ENCODE measurements at regions not wholly inside any gene's neighbourhood (a gene's known extent, or its start where the extent isn't known, plus 50 kb on each side); places are given as distances from the start of the nearest gene placed in this dataset.
"Not testable (repeated sequence)": the region's sequence is repeated elsewhere in the genome, so short reads cannot be mapped to it uniquely, and the experiment has no call there.

GRCh38 chr7:17396692-17397091 lies 98.2 kb downstream of the AHR start:
- no peak for DNase-seq (ENCODE audit: low read depth in 3 of 3)

- no peak for DNase-seq (ENCODE audit: low read depth in 3 of 3)
Observed at GRCh38 chr7:17401791-17402627, 103.6 kb downstream of the AHR start.

- no peak for DNase-seq (ENCODE audit: low read depth in 3 of 3)
Observed at GRCh38 chr7:17402628-17403278, 104.3 kb downstream of the AHR start.

GRCh38 chr7:17404006-17404405 lies 105.6 kb downstream of the AHR start:
- no peak for DNase-seq (ENCODE audit: low read depth in 3 of 3)

GRCh38 chr7:17405786-17406185 lies 107.3 kb downstream of the AHR start:
- no peak for DNase-seq (ENCODE audit: low read depth in 3 of 3)

GRCh38 chr7:17406738-17407137 lies 108.3 kb downstream of the AHR start:
- DNase-seq (ENCODE audit: low read depth in 3 of 3): no peak

- no peak for DNase-seq (ENCODE audit: low read depth in 3 of 3)
Observed at GRCh38 chr7:17407229-17407628, 108.8 kb downstream of the AHR start.

GRCh38 chr7:17408245-17408903 lies 109.9 kb downstream of the AHR start:
- no peak for DNase-seq (ENCODE audit: low read depth in 3 of 3)

- no peak for DNase-seq (ENCODE audit: low read depth in 3 of 3)
Observed at GRCh38 chr7:17408904-17409290, 110.4 kb downstream of the AHR start.

- DNase-seq (ENCODE audit: low read depth in 3 of 3): no peak
Observed at GRCh38 chr7:17411922-17412321, 113.5 kb downstream of the AHR start.

- DNase-seq (ENCODE audit: low read depth in 3 of 3): no peak
Observed at GRCh38 chr7:17412883-17413282, 114.4 kb downstream of the AHR start.

GRCh38 chr7:17415955-17416354 lies 117.5 kb downstream of the AHR start:
- no peak for DNase-seq (ENCODE audit: low read depth in 3 of 3)

- DNase-seq (ENCODE audit: low read depth in 3 of 3): not testable (repeated sequence)
Observed at GRCh38 chr7:17420308-17421015, 122.0 kb downstream of the AHR start.

- DNase-seq (ENCODE audit: low read depth in 3 of 3): no peak
Observed at GRCh38 chr7:17421941-17422340, 123.5 kb downstream of the AHR start.

GRCh38 chr7:17422966-17423365 lies 124.5 kb downstream of the AHR start:
- DNase-seq (ENCODE audit: low read depth in 3 of 3): no peak

GRCh38 chr7:17427924-17428323 lies 129.5 kb downstream of the AHR start:
- DNase-seq (ENCODE audit: low read depth in 3 of 3): no peak

GRCh38 chr7:17429579-17429978 lies 131.1 kb downstream of the AHR start:
- no peak for DNase-seq (ENCODE audit: low read depth in 3 of 3)

- no peak for DNase-seq (ENCODE audit: low read depth in 3 of 3)
Observed at GRCh38 chr7:17432793-17433192, 134.3 kb downstream of the AHR start.

- DNase-seq (ENCODE audit: low read depth in 3 of 3): no peak
Observed at GRCh38 chr7:17434191-17434590, 135.7 kb downstream of the AHR start.

GRCh38 chr7:17434841-17435692 lies 136.6 kb downstream of the AHR start:
- DNase-seq (ENCODE audit: low read depth in 3 of 3): no peak

- DNase-seq (ENCODE audit: low read depth in 3 of 3): no peak
Observed at GRCh38 chr7:17436126-17436525, 137.7 kb downstream of the AHR start.

Data from stimulated activated CD4-positive, alpha-beta T cell treated with anti-CD3 and anti-CD28 coated beads, TNF-alpha, amount 100 ng/mL, for 24 hours (primary cell).